ENCODE measurements at regions not wholly inside any gene's neighbourhood (a gene's known extent, or its start where the extent isn't known, plus 50 kb on each side); places are given as distances from the start of the nearest gene placed in this dataset.
"Not testable (repeated sequence)": the region's sequence is repeated elsewhere in the genome, so short reads cannot be mapped to it uniquely, and the experiment has no call there.

- no peak for DNase-seq (ENCODE audit: low read depth in 2 of 3, low spot score in 1 of 3)
Measured at GRCh38 chr1:194056169-194056568, 869.8 kb upstream of the B3GALT2 start.

- no peak for DNase-seq (ENCODE audit: low read depth in 2 of 3, low spot score in 1 of 3)
Measured at GRCh38 chr1:194055536-194055935, 869.1 kb upstream of the B3GALT2 start.

GRCh38 chr1:194052514-194053338 is 866.3 kb upstream of the B3GALT2 start:
- no peak for DNase-seq (ENCODE audit: low read depth in 2 of 3, low spot score in 1 of 3)

GRCh38 chr1:194047921-194048320 is 861.5 kb upstream of the B3GALT2 start:
- DNase-seq (ENCODE audit: low read depth in 2 of 3, low spot score in 1 of 3) = no peak

GRCh38 chr1:194047206-194047605 is 860.8 kb upstream of the B3GALT2 start:
- DNase-seq (ENCODE audit: low read depth in 2 of 3, low spot score in 1 of 3) = no peak

GRCh38 chr1:194045416-194045815 is 859.0 kb upstream of the B3GALT2 start:
- DNase-seq (ENCODE audit: low read depth in 2 of 3, low spot score in 1 of 3) = no peak

GRCh38 chr1:194044892-194045291 is 858.5 kb upstream of the B3GALT2 start:
- no peak for DNase-seq (ENCODE audit: low read depth in 2 of 3, low spot score in 1 of 3)

GRCh38 chr1:194043984-194044755 is 857.8 kb upstream of the B3GALT2 start:
- DNase-seq (ENCODE audit: low read depth in 2 of 3, low spot score in 1 of 3) = no peak

- no peak for DNase-seq (ENCODE audit: low read depth in 2 of 3, low spot score in 1 of 3)
Measured at GRCh38 chr1:194042736-194043135, 856.3 kb upstream of the B3GALT2 start.

- DNase-seq (ENCODE audit: low read depth in 2 of 3, low spot score in 1 of 3) = no peak
Measured at GRCh38 chr1:194040496-194040895, 854.1 kb upstream of the B3GALT2 start.

GRCh38 chr1:194039578-194039977 is 853.2 kb upstream of the B3GALT2 start:
- no peak for DNase-seq (ENCODE audit: low read depth in 2 of 3, low spot score in 1 of 3)

- DNase-seq (ENCODE audit: low read depth in 2 of 3, low spot score in 1 of 3) = no peak
Measured at GRCh38 chr1:194033646-194034045, 847.2 kb upstream of the B3GALT2 start.

GRCh38 chr1:194028002-194028401 is 841.6 kb upstream of the B3GALT2 start:
- no peak for DNase-seq (ENCODE audit: low read depth in 2 of 3, low spot score in 1 of 3)

GRCh38 chr1:194026422-194026821 is 840.0 kb upstream of the B3GALT2 start:
- no peak for DNase-seq (ENCODE audit: low read depth in 2 of 3, low spot score in 1 of 3)

- no peak for DNase-seq (ENCODE audit: low read depth in 2 of 3, low spot score in 1 of 3)
Measured at GRCh38 chr1:194024659-194025058, 838.2 kb upstream of the B3GALT2 start.

- DNase-seq (ENCODE audit: low read depth in 2 of 3, low spot score in 1 of 3) = no peak
Measured at GRCh38 chr1:194014014-194014413, 827.6 kb upstream of the B3GALT2 start.

- DNase-seq (ENCODE audit: low read depth in 2 of 3, low spot score in 1 of 3) = no peak
Measured at GRCh38 chr1:194013561-194013960, 827.1 kb upstream of the B3GALT2 start.

- DNase-seq (ENCODE audit: low read depth in 2 of 3, low spot score in 1 of 3) = no peak
Measured at GRCh38 chr1:194004146-194004545, 817.7 kb upstream of the B3GALT2 start.

GRCh38 chr1:194001726-194002350 is 815.4 kb upstream of the B3GALT2 start:
- not testable (repeated sequence) for DNase-seq (ENCODE audit: low read depth in 2 of 3, low spot score in 1 of 3)

- DNase-seq (ENCODE audit: low read depth in 2 of 3, low spot score in 1 of 3) = no peak
Measured at GRCh38 chr1:193988885-193989284, 802.5 kb upstream of the B3GALT2 start.

GRCh38 chr1:193979219-193979618 is 792.8 kb upstream of the B3GALT2 start:
- DNase-seq (ENCODE audit: low read depth in 2 of 3, low spot score in 1 of 3) = no peak

GRCh38 chr1:193974286-193974798 is 787.9 kb upstream of the B3GALT2 start:
- no peak for DNase-seq (ENCODE audit: low read depth in 2 of 3, low spot score in 1 of 3)

All from stimulated activated CD4-positive, alpha-beta T cell treated with anti-CD3 and anti-CD28 coated beads, Interleukin-12 subunit alpha, Interleukin-12 subunit beta, amount 100 ng/mL, for 48 hours (primary cell).